ENCODE measurements at regions not wholly inside any gene's neighbourhood (a gene's known extent, or its start where the extent isn't known, plus 50 kb on each side); places are given as distances from the start of the nearest gene placed in this dataset.

GRCh38 chr2:217338306-217338916, 478.5 kb upstream of the TNP1 start:
- DNase-seq, result peak; percentile 79
- Mint-ChIP-seq H3K4me1 (ENCODE audit: low read depth) (peaks cover 60% of the 10 kb centered on the region), H3K9me3 (no peaks in the 10 kb centered on the region), H3K4me3 (peak overlapping the region; percentile 23), H3K27me3 (ENCODE audit: insufficient read depth) (no peaks in the 10 kb centered on the region), H3K27ac (peak overlapping the region; percentile 55), H3K36me3 (ENCODE audit: low read depth) (no peaks in the 10 kb centered on the region)
- TF ChIP-seq CTCF (IDR thresholded peaks at IDR 0.05), result no peak

GRCh38 chr2:217337771-217338170, 477.9 kb upstream of the TNP1 start:
- no peaks in the 10 kb centered on the region for H3K36me3 Mint-ChIP-seq (ENCODE audit: low read depth)
- TF ChIP-seq CTCF (IDR thresholded peaks at IDR 0.05), result no peak
- peaks cover 66% of the 10 kb centered on the region for H3K4me1 Mint-ChIP-seq (ENCODE audit: low read depth)
- no peaks in the 10 kb centered on the region for H3K9me3 Mint-ChIP-seq
- H3K27ac Mint-ChIP-seq, result peak overlapping the region; percentile 55
- H3K4me3 Mint-ChIP-seq, result peak overlapping the region; percentile 25; the same call in 1 of the 2 replicates
- no peak for DNase-seq
- H3K27me3 Mint-ChIP-seq (ENCODE audit: insufficient read depth), result no peaks in the 10 kb centered on the region

GRCh38 chr2:217336694-217337093, 476.8 kb upstream of the TNP1 start:
- Mint-ChIP-seq H3K36me3 (ENCODE audit: low read depth) (no peaks in the 10 kb centered on the region), H3K4me3 (no peak overlapping the region; the same call in 1 of the 2 replicates), H3K27ac (no peak overlapping the region), H3K27me3 (ENCODE audit: insufficient read depth) (no peaks in the 10 kb centered on the region), H3K4me1 (ENCODE audit: low read depth) (peaks cover 76% of the 10 kb centered on the region), H3K9me3 (no peaks in the 10 kb centered on the region)
- no peak for TF ChIP-seq CTCF (IDR thresholded peaks at IDR 0.05)
- no peak for DNase-seq

GRCh38 chr2:217335341-217335966, 475.6 kb upstream of the TNP1 start:
- no peak overlapping the region for H3K27ac Mint-ChIP-seq
- DNase-seq, result no peak
- H3K27me3 Mint-ChIP-seq (ENCODE audit: insufficient read depth), result no peaks in the 10 kb centered on the region; the same call in 1 of the 2 replicates
- H3K4me3 Mint-ChIP-seq, result no peak overlapping the region
- no peaks in the 10 kb centered on the region for H3K36me3 Mint-ChIP-seq (ENCODE audit: low read depth)
- no peak for TF ChIP-seq CTCF (IDR thresholded peaks at IDR 0.05)
- no peaks in the 10 kb centered on the region for H3K9me3 Mint-ChIP-seq
- H3K4me1 Mint-ChIP-seq (ENCODE audit: low read depth), result peaks cover 89% of the 10 kb centered on the region

- Mint-ChIP-seq H3K27ac (no peak overlapping the region), H3K36me3 (ENCODE audit: low read depth) (no peaks in the 10 kb centered on the region), H3K27me3 (ENCODE audit: insufficient read depth) (no peaks in the 10 kb centered on the region; the same call in 1 of the 2 replicates), H3K9me3 (no peaks in the 10 kb centered on the region), H3K4me1 (ENCODE audit: low read depth) (peaks cover 91% of the 10 kb centered on the region), H3K4me3 (no peak overlapping the region)
- no peak for DNase-seq
- TF ChIP-seq CTCF (IDR thresholded peaks at IDR 0.05), result no peak
Observed at GRCh38 chr2:217334561-217334960, 474.7 kb upstream of the TNP1 start.

All from HFFc6 (cell line).